HG02571 (cell line): ENCODE measurements at regions not wholly inside any gene's neighbourhood (a gene's known extent, or its start where the extent isn't known, plus 50 kb on each side); places are given as distances from the start of the nearest gene placed in this dataset.
"Not testable (repeated sequence)": the region's sequence is repeated elsewhere in the genome, so short reads cannot be mapped to it uniquely, and the experiment has no call there.

ENCODE experiments used
- ATAC-seq: cut with Tn5 transposase; IDR thresholded peaks from one replicate; pipeline ENCODE4 v1.9.1; 2021; ENCODE audit warnings: mild to moderate bottlenecking, moderate library complexity; ENCODE audit not compliant: unreplicated experiment

DNA sequence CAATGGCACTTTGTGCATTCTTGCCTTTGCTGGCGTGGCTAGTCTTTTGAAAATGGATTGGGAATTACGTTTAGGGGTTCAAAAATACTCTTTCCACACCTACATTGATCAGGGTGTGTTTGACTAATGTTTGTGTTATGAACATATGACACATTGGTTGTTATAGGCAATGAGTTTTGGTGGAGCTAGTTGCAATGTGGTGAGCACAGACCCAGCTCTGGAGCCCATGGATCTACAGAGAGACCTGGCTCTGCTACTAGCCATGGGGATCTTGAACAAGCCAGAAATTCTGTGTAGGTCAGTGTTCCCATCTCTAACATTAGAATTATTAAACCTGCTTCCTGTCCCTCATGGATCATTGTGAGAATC lies 222.4 kb upstream of the UBL3 start:
- no peak for ATAC-seq

DNA sequence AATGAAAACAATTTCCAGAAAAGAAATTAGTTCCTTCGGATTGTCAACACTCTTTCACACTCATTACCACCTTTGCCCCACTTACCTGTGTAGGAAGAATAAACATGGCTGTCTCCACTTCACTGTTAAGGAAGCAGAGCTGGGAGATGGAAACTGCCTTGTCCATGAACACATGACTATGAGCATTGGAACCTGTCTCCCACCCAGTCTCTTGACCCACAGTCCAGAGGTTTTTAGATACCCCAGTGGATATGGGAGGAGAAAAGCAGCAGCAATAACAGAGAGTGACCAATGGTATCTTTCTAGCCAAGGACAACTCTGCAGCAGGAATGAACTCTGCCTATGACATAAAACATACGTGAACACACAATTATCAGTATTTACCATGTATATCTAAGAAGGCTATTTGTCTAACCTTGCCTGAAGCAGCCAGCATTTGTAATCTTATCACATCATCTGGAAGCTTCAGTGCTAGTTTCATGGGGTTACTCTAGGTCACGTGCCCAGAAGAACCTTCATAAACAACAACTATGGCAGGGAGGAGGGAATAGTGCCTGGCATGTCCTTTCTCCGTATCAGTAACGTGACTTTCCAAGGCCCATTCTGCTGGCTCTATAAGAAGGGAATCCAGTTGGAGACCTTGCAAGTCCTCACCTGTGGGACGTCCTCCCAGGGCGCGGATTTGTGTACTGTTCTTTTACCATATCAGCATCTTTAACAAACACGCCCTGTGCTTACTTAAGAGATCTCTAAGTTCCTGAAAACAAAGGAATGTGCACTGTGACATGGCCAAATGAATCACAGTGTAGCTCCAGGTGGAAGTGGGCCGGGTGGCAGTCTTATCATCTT lies 221.8 kb upstream of the UBL3 start:
- ATAC-seq = no peak

DNA sequence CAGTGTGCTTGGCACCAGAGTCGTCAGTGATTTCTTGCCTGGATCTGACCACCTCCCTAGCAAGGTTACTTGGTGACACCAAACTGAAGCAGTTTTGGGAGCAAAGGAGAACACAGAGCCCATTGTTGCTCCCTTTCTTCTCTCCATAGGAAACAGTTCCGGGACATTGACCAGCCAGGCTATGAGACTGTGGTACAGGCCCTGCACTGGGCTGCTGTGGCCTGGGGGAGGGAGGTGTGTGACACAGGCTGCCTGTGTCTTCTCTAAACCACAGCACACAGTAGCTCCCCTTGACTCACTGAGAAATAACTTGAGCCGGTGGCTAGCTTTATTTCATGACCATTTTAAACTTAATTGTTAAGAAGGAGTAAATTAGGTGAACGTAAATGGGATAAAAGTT lies 214.8 kb upstream of the UBL3 start:
- ATAC-seq = no peak

DNA sequence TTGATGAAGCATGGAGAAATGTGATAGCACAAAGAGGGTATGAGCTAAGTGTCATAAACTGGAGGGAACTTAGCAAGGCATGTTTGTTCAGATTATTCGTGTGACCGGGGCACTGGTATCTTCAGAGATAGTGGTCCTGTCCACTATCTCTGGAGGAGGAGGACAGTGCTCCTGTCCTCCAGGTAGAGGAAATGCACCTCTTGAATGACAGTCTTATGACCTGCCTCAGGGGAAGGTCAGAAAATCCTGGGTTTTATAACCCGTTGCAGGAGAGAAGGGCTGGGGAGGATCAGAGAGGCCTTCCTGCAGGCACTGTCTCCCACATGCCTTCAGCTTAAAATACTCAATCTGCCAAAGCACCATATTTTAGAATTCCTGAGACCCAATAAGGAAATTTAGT lies 213.5 kb upstream of the UBL3 start:
- no peak for ATAC-seq

DNA sequence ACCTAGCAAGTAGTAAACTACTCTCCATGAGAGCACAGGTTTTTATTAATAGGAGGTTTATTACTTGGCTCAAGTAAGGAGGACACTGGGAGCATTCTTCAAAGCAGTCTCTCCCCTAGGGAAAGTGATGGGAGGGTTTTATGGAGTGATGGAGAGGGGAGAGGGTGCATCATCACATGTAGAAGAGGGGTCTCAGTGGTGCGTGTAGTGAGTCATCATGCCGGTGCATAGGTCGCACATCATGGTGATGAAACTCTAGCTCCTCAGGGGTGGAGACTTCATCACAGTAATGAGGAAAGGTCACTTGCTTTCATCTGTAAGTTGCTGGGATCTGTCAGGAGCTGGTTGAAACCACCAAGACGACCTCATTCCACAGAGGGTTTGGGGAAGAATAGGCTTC lies 210.8 kb upstream of the UBL3 start:
- no peak for ATAC-seq

DNA sequence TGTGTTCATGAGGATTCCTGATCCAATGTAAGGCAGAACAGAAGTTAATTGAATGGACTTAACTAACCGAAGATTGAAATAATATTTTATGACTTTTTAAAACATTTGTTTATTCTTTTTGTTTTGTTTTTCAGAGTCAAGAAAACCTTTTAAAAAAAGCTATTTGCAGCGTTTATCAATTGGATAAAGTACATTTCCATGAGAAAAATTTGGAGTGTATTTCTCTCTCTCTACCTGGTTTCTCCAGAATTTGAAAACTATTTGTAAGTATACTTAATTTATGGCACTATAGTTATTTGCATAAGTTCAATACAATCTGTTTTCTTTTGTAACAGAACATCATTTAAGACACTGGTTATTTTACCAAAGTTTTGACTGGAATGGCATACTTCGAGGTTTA lies 208.0 kb upstream of the UBL3 start:
- ATAC-seq = no peak

DNA sequence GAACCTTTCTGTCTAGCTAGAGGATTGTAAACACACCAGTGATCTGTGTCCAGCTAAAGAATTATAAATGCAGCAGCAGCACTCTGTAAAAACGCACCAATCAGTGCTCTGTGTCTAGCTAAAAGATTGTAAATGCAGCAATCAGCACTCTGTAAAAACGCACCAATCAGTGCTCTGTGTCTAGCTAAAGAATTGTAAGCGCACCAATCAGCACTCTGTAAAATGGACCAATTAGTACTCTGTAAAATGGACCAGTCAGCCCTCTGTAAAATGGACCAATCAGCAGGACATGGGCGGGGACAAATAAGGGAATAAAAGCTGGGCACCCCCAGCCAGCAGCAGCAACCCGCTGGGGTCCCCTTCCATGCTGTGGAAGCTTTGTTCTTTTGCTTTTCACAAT lies 204.1 kb upstream of the UBL3 start:
- not testable (repeated sequence) for ATAC-seq

DNA sequence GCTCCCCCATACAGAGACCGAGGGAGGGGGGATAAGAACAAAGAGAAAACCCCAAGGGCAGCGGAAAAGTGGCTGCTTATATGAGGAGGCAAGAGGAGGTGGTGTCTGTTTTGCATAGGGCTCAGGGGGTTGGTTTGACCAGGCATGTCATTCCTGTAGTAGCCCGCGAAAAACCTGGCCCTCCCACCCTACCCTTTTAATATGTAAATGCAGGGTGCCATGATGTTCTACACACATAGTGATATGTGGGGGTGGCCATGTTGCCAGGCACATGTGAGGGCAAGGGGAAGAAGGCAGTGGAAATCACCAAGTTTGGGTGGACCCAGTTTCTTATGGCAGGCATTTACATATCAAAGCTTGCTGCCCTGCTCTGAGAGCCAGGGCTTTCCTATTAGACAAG lies 203.5 kb upstream of the UBL3 start:
- ATAC-seq = no peak

DNA sequence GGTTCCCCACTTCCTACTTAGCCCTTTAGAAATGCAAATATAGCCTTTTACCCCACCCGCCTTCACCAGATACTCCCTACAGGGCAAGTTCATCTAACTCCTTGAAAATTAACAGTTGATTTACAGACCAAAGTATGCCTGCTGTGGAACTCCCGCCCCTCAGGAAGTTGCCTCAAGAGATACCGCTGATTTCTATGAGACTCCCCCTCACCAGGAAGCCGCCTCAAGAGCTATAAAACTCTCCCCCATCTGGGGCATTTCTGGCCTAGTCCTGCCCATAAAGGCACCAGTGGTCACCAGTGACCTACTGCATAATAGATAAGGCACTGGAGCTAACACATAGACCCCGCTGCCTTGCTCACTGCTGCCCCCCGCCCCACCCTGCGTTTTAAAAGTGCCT lies 201.7 kb upstream of the UBL3 start:
- ATAC-seq = no peak

DNA sequence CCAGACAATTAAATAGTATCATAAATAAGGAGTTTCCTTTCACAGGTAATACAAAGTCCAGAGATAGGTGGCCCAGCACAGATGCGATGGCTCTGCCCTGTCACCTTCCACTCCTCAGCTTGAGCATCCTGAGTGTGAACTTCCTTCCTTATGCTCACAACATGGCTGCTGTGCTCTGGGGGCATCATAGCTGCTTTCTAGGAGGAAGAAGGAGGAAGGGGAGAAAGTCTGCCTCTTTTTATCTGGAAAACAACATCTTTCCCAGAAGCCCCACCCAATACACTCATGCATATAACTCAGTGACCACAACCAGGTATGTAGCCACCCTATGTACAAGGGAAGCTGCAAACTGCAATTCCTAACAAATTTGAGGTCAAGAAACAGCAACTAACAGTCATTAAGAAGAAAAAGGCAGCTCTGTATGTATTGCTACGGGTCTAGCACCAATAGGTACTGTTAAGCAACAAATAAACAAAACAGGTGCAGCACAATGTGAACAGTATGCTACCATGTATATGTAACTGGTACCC lies 201.2 kb upstream of the UBL3 start:
- no peak for ATAC-seq

DNA sequence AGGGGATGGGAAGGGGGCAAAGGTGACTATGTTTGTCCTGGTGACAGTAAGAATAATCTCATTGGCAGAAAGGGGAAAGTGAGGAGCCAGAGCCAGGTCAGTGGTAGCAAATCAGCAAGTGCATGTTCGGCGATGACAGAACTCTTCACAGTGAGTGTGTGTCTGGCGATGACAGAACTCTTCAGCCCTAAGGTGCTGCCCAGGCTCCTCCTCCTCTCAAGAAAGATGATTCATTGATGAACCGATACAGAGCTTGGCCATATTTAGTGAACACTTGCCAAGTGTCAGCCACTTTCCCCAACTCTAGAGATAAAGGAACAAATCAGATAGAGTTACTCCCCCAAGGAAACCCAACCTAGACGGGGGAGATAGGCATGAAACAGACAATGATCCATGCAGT lies 199.3 kb upstream of the UBL3 start:
- ATAC-seq = no peak

DNA sequence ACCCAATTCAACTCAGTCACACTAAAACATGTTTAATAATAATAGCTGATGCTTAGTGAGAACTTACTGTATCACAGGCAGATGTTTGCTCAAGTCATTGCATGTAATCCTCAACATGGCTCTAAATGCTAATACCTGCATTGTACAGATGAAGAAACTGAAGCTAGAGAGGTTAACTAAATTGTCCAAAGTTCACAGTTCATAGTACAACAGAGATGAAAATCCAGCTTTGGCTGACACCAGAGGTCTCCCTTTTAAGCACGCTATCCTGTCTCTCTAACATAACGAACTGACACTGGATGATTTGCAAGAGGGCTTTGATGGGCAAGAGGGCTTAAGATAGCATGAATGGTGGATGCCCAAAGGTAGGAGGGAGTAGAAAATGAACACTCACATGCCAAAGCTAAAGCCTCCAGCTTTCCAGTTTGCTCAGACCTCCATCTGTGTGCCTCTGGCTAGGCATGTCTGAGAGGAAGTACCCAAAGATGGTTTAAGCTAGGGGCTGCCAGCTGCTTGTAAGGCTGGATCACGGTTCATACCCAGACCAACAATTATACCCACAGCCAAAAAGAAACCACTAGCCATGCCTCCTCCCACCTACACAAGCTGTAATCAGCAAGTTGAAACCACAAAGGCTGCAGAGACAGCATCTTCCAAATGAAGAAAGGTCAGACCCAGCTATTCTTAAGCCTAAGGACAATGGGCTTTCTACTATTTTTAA lies 196.9 kb upstream of the UBL3 start:
- no peak for ATAC-seq

DNA sequence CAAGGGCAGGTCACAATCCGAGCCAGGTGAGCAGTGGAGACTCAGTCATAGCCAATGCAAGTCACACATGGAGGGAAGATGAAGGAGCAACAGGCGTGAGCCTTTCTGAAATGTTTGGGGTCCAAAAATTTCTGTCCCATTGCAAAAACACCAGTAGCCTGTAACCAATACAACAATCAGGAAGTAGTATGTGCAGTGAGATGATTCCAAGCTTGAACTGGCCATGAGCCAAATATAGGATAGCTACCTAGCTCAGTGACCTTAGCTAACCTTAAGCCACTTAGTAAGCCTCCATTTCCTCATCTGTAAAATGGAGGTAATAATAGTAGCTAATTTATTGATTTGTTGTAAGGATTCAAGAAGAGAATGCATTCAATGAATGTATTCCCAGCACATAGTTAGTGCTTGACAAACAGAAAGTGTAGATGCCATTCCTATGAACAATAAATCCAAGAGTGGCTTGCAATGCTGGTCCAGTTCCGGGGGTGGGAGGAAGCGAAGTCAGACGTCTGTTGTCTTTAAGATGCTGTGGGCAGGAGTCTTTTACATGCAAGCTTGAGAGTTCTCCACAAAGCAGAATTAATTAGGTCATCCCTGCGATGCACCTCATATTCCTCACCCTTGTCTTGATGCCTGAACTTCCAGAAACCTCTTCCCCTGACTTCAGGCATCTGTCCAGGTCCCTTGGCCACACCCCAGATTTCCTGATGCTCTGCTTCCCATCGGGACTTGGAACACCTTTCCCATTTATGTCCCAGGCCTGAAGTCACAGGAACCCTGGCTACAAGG lies 195.7 kb upstream of the UBL3 start:
- no peak for ATAC-seq

DNA sequence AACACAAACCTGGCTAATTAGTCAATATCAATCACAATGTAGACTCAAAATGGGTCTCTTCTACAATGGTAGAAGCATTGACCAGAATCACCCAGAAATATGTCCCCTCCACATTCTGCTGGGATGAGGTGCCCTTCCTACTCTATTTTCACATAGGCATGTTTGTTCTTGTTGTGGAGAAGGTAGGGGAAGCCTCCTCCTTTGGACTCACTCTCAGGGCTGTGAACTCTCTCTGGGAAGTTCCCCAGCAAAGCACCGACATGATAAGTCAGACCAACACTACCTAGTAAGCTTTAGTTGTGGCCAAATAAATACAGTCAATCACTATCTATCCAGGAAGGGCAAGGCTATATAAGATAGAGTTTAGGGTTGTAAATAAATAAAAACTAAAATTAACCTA lies 194.5 kb upstream of the UBL3 start:
- no peak for ATAC-seq

DNA sequence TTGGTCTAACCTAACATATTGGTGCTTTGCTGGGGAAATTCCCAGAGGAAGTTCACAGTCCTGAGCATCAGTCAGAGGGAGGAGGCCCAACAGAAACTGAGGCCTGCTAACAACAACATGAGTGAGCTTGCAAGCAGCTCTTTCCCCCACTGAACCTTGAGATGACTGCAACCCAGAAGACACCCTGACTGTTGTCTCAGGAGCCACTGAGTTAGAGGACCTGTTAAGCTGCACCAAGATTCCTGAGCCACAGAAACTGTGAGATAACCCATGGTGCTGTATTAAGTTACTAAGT lies 193.2 kb upstream of the UBL3 start:
- no peak for ATAC-seq

DNA sequence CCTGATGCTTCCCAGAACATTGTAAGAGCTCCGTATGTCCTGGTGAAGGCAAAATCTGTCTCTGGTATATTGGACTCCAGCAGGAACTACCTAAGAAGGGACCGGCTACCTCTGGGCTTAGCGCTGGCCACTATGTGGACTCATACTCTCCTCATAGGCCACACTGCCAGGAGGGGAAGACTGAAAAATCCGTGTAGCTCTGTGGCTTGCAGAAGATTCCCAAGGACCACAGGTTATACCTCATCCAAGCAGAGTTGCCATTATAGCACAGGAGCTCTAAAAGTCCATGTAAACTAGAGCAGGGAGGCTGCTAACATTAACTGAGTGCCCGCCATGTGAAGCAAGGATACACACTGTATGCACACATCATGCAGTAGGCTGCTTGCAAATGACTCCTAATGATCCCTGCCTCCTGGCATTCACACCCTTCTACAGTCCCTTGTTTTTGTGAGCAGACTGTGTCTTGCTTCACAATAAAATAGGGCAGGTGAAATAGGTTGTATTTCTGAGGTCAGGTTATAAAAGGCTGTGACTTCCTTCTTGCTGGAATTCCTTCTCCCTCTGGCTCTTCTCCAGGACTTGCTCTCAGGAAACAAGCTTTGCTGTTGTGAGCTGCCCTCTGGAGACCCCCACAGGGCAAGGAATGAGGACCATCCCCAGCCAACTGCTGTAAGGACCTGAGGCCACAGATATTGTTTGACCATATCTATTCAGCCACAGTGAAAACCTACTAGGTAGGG lies 192.6 kb upstream of the UBL3 start:
- ATAC-seq = no peak

DNA sequence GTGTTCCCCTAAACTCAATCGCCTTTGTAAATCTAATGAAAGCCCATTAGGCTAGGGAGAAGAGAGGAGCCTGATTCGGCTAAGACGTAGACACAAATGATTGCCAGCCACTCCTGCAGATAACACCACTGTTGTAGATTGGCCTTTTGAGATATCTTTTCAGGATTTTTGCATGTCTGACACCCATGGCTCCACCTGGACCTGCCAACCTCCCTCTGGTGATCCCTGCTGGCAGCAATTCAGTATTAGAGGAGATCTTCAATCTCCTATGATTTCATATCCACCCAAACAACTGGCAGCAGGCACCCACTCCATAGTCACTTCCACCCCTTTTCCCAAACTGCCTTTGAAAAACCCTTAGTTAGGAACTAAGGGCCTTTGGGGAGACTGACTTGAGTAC lies 191.9 kb upstream of the UBL3 start:
- ATAC-seq = no peak

DNA sequence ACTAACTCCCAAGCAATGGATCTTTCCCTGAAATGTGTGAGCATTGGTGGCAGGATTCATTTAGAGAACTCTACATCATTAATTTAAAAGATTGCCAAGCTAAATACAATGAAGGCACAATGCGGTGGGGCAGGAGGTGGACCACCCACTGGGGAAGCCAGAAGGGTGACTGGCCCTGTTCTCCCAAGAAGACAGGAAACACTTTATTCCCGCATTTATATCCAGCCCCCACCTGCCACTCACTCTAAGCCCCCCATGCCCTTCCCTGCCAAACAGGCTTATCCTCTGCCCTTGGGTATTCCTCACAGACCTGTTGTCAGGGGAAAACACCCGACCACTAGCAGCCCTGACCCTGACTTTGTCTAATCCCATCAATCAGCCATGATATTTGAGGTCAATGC lies 189.1 kb upstream of the UBL3 start:
- no peak for ATAC-seq

DNA sequence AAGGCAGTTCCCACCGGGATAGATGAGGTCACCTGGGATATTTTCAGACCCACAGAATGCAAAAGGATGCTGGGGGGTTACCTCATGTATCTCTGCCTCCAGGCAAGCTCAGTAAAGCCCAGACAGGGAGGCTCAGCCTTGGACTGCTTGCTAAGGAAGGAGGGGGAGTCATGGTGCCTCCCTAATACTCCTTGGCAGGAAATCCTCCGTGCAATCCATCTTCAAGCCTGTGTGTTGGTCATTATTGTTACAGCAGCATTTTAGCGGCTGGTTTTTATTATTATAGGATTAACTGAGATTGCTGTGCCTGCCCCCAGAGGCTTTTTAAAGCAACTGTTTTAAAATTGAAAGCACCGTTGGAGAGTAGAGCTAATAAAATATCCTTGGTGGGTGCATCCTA lies 188.5 kb upstream of the UBL3 start:
- ATAC-seq = no peak

DNA sequence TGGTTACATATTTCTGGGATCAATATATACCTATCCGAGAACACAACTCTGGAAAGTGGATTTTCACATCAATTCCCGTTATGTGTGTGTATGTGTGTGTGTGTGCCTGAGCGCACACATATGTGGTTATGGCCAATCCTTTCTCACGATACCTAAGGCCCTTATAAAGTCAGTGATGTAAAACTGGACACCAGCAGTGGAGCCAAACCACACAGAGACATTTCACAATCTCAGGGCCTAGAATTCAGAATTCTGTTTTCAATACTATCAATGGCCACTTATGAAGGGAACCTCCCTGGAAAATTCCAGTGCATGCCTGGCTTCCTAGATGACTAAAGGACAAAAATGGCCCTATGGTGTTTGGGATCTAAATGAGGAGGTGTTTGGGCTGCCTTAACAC lies 187.3 kb upstream of the UBL3 start:
- ATAC-seq = no peak

DNA sequence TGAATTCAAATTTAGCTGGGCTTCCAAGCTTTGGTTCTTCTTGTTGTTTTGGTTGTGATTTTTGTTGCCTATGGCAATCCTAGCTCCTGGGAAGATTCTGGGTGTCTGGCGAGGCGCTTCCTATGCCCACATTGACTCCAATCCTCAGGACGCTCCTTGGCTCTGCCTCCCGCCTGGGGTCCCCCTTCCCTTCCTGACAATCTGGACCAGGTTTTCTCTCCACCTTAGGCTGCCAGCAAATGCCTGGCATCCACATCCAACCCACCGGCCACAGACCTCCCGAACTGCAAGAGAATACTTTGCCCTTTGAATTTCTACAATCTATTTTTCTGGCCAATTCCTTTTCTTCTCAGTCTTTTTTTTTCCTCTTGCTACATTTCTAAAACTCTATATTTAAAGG lies 186.9 kb upstream of the UBL3 start:
- no peak for ATAC-seq
